IPS DF 6.9 (cell line): ENCODE measurements at regions not wholly inside any gene's neighbourhood (a gene's known extent, or its start where the extent isn't known, plus 50 kb on each side); places are given as distances from the start of the nearest gene placed in this dataset.

ENCODE experiments used
- DNase-seq: peaks from one replicate; pipeline ENCODE4 v3.0.0-alpha.2; 2013; ENCODE audit warnings: low read depth, low spot score
- H3K27ac ChIP-seq: one replicate; pipeline ENCODE4 v1.5.1; 2013; ENCODE audit warnings: low read length, control low read depth
- H3K27me3 ChIP-seq: 2 replicates; pipeline ENCODE4 v1.6.1; 2013; ENCODE audit warnings: mild to moderate bottlenecking, low read length; ENCODE audit not compliant: control insufficient read depth, insufficient read depth
- H3K36me3 ChIP-seq: 2 replicates; pipeline ENCODE4 v1.6.1; 2013; ENCODE audit warnings: low read length; ENCODE audit not compliant: control insufficient read depth, insufficient read depth
- H3K4me1 ChIP-seq: 2 replicates; pipeline ENCODE4 v1.6.1; 2013; ENCODE audit warnings: low read length; ENCODE audit not compliant: control insufficient read depth, insufficient read depth
- H3K4me3 ChIP-seq: 2 replicates; pipeline ENCODE4 v1.5.1; 2013; ENCODE audit warnings: mild to moderate bottlenecking, low read length
- H3K9me3 ChIP-seq: 2 replicates; pipeline ENCODE4 v1.6.1; 2013; ENCODE audit warnings: low read length, inconsistent platforms; ENCODE audit not compliant: control insufficient read depth, insufficient read depth
- WGBS: extraction: QIAGEN DNeasy Blood & Tissue Kit; methylation state at CpG from one replicate; pipeline ENCODE4 v1.1.7; 2013; ENCODE audit warnings: mixed read lengths, missing lambda C conversion rate; ENCODE audit not compliant: insufficient read length, insufficient coverage; 5-methylcytosine and 5-hydroxymethylcytosine counted together

DNA sequence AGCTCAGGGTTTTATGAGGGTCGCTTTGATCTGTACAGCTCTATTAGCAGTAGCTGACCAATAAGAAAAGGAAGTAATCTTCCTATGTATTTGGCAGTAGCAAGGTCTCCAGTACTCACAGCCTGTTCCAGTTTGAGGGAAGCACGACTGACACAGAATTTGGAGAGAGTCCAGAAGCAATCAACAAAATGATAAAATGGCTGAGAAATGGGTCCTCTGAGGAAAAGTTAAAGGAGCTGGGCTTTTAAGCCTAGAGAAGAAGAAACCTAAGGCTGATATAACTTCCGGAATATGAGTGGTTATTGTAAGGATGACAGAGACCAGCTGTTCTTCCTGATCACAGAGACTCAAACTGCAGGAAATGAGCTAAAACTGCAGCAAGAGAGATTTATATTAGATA, 382.8 kb downstream of the GPD2 start:
- no CpG with 5 or more reads among the region's 3 CpGs for WGBS
- H3K4me3 ChIP-seq = no peak overlapping the region
- H3K36me3 ChIP-seq = no peaks in the 10 kb centered on the region
- H3K27me3 ChIP-seq = no peaks in the 10 kb centered on the region
- H3K9me3 ChIP-seq = no peaks in the 10 kb centered on the region
- no peaks in the 10 kb centered on the region; the same call in 1 of the 2 replicates for H3K4me1 ChIP-seq
- no peak for DNase-seq
- no peak overlapping the region for H3K27ac ChIP-seq

DNA sequence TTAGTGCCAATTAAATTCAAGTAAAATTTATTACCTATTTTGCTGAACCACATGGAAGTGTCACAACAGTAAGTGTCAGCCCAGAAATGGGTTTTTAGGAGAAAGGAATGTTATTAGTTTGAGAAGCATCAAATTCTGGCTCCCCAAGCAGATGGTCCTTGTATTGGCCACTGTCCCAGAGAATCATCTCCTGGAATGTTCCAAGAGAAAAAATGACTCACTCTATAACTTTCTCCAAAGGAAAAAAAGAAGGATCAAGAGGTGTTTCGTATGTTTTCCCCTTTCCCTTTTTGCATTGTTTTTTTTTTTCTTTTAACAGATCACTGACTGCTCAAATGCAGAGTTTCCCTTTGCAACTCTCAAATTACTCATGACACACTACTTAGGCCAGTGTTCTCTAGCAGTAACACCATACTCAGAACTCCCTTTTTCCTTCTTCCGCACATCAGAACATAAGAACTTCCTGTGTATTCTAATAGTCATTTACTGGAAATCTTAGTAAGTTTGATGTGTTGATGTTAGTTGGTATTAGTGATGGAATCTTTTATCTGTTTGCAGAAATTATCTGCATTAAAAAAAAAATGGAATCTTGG, 390.3 kb downstream of the GPD2 start:
- no peak overlapping the region for H3K4me3 ChIP-seq
- no peaks in the 10 kb centered on the region for H3K36me3 ChIP-seq
- no peaks in the 10 kb centered on the region for H3K4me1 ChIP-seq
- no CpG with 5 or more reads among the region's 2 CpGs for WGBS
- H3K27ac ChIP-seq = no peak overlapping the region
- DNase-seq = no peak
- H3K27me3 ChIP-seq = no peaks in the 10 kb centered on the region
- no peaks in the 10 kb centered on the region for H3K9me3 ChIP-seq

DNA sequence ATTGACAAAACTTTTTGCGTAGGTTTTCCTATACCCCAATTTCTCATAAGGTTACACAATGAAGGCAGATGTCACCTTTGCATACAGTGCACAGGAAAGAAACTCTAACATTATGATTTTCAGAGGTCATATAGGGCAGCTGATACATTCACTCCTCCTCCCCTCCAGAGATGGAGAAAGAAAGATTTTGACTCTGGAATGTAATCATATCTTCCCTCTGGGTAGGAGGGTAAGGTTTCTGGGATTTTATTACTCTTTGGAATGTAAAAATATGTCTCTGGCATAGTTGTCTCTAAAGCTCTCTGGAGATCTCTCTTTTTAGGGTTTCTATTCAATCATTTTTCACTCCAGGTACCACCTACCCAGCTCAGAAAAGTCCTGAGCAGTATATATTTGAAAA, 398.3 kb downstream of the GPD2 start:
- Histone ChIP-seq H3K36me3 (no peaks in the 10 kb centered on the region), H3K4me3 (no peak overlapping the region), H3K27me3 (no peaks in the 10 kb centered on the region), H3K4me1 (no peaks in the 10 kb centered on the region), H3K9me3 (no peaks in the 10 kb centered on the region), H3K27ac (no peak overlapping the region)
- DNase-seq = no peak
- WGBS = no CpG with 5 or more reads among the region's 1 CpG

DNA sequence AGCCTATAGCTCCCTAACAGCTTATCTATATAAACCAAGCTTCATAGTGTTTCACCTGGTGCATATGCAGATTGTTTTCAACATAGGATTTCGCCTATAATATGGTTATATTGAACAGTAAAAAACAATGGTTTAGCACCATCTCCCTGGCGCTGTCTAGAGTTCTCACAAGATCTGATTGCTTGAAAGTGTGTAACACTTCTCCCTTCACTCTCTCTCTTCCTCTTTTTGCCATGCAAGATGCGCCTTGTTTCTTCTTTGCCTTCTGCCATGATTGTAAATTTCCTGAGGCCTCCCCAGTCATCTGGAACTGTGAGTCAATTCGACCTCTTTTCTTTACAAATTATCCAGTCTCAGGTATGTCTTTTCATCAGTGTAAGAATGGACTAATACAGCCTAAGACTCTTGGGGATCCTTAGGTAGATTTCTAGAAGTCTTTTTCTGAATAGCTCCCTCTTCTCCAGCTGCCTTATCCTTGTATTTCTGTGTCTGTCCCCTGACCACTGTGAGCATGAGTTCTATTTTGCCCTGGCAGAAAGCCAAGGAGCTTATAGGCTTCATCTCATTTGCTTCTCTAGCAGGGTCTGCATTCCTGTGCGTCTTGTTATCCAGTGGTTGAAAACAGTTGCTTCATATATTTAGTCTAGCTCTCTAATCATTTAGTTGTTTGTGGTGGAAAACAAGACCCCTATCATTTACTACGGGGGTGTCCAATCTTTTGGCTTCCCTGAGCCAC, 401.6 kb downstream of the GPD2 start:
- Histone ChIP-seq H3K36me3 (no peaks in the 10 kb centered on the region), H3K27ac (no peak overlapping the region), H3K27me3 (no peaks in the 10 kb centered on the region), H3K4me1 (no peaks in the 10 kb centered on the region), H3K9me3 (no peaks in the 10 kb centered on the region), H3K4me3 (no peak overlapping the region)
- DNase-seq = no peak
- no CpG with 5 or more reads among the region's 6 CpGs for WGBS

DNA sequence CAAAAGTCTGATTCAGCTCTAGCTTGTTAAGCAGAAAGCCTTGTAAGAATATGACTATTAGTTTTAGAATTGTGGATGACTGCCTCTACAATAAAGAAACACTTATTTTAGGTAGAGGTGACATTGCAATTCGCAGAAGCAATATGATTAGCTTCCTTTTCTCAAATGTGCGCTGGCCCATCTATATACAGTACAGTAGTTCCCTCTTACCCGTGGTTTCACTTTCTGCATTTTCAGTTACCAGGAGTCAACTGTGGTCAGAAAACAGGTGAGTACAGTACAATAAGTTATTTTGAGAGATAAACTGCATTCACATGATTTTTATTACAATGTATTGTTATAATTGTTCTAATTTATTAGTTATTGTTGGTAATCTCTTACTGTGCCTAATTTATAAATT, 405.1 kb downstream of the GPD2 start:
- Histone ChIP-seq H3K27ac (no peak overlapping the region), H3K36me3 (no peaks in the 10 kb centered on the region), H3K4me3 (no peak overlapping the region), H3K9me3 (no peaks in the 10 kb centered on the region), H3K4me1 (no peaks in the 10 kb centered on the region), H3K27me3 (no peaks in the 10 kb centered on the region)
- DNase-seq = no peak
- no CpG with 5 or more reads among the region's 3 CpGs for WGBS

DNA sequence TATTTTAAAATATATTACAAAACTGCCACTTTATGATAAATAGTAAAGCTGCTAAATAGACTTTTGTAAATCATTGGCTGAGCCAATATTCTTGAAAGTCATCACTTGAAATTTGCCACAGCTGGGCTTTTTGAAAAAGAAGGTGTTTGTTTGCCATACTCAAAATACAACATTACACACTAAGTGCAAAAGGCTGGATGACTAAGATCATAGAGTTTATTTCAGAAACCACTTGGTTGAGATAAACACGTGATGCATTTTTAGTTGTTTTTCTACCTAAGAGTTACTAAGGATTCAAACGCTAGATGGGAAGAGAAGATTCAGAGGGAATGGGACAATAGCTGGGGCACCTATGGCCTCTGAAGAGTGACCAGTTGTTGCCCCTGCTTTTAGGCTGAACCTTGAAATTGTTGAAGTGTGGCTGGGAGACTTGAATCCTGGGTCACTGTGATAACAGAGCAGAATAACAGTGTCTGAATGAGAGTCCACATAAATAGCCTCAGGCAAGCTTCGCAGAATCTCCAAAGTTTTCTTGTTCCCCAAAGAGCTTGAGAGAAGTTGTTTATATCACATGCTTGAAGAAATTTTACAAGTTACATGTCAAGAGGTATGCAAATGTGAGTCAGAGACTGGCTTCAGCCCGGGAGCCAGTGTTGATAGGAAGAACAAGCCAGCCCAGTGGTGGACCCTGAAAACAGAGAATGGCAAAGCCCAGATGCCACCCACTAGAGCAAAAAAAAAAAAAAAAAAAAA, 409.8 kb downstream of the GPD2 start:
- no peaks in the 10 kb centered on the region for H3K9me3 ChIP-seq
- WGBS = no CpG with 5 or more reads among the region's 4 CpGs
- no peaks in the 10 kb centered on the region for H3K4me1 ChIP-seq
- H3K36me3 ChIP-seq = no peaks in the 10 kb centered on the region
- no peak for DNase-seq
- H3K27ac ChIP-seq = no peak overlapping the region
- no peak overlapping the region for H3K4me3 ChIP-seq
- H3K27me3 ChIP-seq = no peaks in the 10 kb centered on the region

DNA sequence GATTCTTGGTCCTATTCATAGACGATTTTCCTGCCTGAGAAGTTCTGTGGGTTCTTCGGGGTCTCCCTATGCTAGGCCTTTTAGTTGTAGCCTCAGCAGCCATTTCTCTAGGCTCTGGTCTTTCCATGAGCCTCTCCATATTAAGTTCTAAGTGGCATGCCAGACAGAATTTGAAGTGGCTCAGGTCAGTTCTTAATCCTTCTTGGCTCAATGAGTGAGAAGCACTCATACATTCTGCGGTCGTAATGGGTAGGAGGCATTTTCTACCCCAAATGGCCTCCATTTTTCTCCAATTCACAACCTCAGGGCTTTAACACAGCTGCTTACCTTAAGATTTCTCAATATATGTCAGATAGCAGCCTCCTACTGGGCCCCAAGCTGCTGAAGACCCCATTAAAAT, 405.3 kb upstream of the GALNT5 start:
- no CpG with 5 or more reads among the region's 4 CpGs for whole genome bisulfite sequencing
- no peak for DNase-seq
- no peaks in the 10 kb centered on the region for H3K36me3 ChIP-seq
- H3K27ac ChIP-seq = no peak overlapping the region
- no peak overlapping the region for H3K4me3 ChIP-seq
- H3K4me1 ChIP-seq = no peaks in the 10 kb centered on the region
- no peaks in the 10 kb centered on the region for H3K9me3 ChIP-seq
- H3K27me3 ChIP-seq = no peaks in the 10 kb centered on the region

DNA sequence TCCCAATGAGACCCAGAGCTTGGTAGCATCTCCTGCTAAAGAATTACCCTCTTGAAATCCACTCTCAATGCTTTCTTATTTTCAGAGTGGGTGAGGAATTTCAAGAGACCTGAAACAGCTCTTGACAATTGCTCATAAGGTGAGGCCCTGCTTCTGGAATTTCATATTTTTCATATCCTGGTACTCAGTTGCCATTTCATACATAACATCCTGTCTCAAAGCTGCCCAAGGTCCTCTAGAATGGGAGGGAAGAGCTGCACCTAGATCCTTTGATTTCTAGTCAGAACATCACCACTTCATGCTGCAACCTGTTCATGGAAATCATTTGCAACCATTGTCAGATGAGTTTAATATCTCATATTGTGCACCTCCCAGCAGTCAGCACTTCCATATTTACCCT, 404.8 kb upstream of the GALNT5 start:
- Histone ChIP-seq H3K9me3 (no peaks in the 10 kb centered on the region), H3K4me3 (no peak overlapping the region), H3K36me3 (no peaks in the 10 kb centered on the region), H3K4me1 (no peaks in the 10 kb centered on the region), H3K27me3 (no peaks in the 10 kb centered on the region), H3K27ac (no peak overlapping the region)
- DNase-seq = no peak

DNA sequence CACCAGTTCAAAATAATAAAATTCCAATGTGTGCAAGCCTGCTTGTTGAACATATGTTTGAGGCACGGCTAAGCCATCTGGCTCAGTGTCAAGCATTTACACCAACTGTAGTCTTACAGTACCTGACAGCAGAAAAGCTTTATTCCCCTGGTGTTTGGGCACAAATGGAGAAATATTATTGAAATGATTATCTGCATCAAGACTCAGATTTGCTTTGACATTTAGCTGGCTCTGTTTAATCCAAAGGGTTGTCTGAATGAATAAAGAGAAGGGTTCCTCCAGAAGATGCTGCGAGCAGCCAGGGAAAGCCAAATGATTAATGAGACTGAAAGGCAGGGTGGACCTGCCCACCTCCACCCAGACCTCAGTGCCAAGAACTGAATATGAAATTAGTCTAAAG, 393.2 kb upstream of the GALNT5 start:
- H3K9me3 ChIP-seq = no peaks in the 10 kb centered on the region
- no peaks in the 10 kb centered on the region for H3K27me3 ChIP-seq
- WGBS = no CpG with 5 or more reads among the region's 2 CpGs
- no peak overlapping the region for H3K4me3 ChIP-seq
- no peaks in the 10 kb centered on the region for H3K4me1 ChIP-seq
- no peak overlapping the region for H3K27ac ChIP-seq
- no peaks in the 10 kb centered on the region for H3K36me3 ChIP-seq
- no peak for DNase-seq

DNA sequence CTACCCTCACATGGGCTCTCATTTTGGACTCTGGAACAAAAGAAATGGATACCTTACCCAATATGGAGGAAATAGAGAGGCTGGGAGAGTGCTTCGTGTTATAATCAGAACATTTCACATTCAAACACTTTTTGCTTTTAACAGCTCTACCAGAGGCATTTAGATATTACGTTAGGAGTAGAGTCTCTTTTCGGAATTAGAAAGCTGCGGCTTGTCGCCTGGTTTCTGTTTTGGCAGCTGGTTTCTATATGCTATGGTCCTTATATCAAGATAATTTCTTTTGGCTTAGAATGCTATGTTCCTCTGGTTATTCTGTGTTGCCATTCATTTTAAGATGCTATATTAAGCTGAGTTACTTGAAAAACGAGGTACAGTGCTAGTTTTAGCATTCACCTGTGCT, 392.8 kb upstream of the GALNT5 start:
- Histone ChIP-seq H3K36me3 (no peaks in the 10 kb centered on the region), H3K27me3 (no peaks in the 10 kb centered on the region), H3K4me3 (no peak overlapping the region), H3K4me1 (no peaks in the 10 kb centered on the region), H3K27ac (no peak overlapping the region), H3K9me3 (no peaks in the 10 kb centered on the region)
- no peak for DNase-seq
- WGBS = no CpG with 5 or more reads among the region's 6 CpGs
